Neural cell (in vitro differentiated cells): ENCODE measurements at regions not wholly inside any gene's neighbourhood (a gene's known extent, or its start where the extent isn't known, plus 50 kb on each side); places are given as distances from the start of the nearest gene placed in this dataset.

Source experiments
- EP300 ChIP-seq: fragments of 450-650 bp; conservative IDR thresholded peaks from 2 replicates; pipeline ENCODE4 v1.6.1; 2014; ENCODE audit warnings: antibody characterized with exemption, mild to moderate bottlenecking, moderate library complexity; ENCODE audit not compliant: poor library complexity, severe bottlenecking
- EZH2 ChIP-seq: fragments of 200-600, 300-800 bp; shearing (Covaris generic), sonication (generic); IDR thresholded peaks from 2 replicates; pipeline ENCODE4 v1.6.1; 2014; ENCODE audit warnings: antibody characterized with exemption, low read length, borderline replicate concordance, mild to moderate bottlenecking; ENCODE audit not compliant: insufficient read depth, poor library complexity, severe bottlenecking
- POLR2AphosphoS5 ChIP-seq: IDR thresholded peaks from 2 replicates; pipeline ENCODE4 v1.6.1; 2012
- RAD21 ChIP-seq: fragments of 450-650 bp; conservative IDR thresholded peaks from 2 replicates; pipeline ENCODE4 v1.6.1; 2014; ENCODE audit warnings: antibody characterized with exemption, mild to moderate bottlenecking, moderate library complexity
- SMC3 ChIP-seq: fragments of 450-650 bp; conservative IDR thresholded peaks from 2 replicates; pipeline ENCODE4 v1.6.1; 2014; ENCODE audit warnings: antibody characterized with exemption, mild to moderate bottlenecking, moderate library complexity; ENCODE audit not compliant: poor library complexity
- TAF1 ChIP-seq: IDR thresholded peaks from 2 replicates; pipeline ENCODE4 v1.6.1; 2012; ENCODE audit warnings: low read depth
- TF ChIP-seq, protein P1 (sequence below): fragments of 450-650 bp; IDR thresholded peaks from 2 replicates; pipeline ENCODE4 v1.5.1; 2014; ENCODE audit warnings: antibody characterized with exemption, mild to moderate bottlenecking, moderate library complexity; ENCODE audit not compliant: poor library complexity, severe bottlenecking
- TF ChIP-seq, protein P2 (sequence below): IDR thresholded peaks from 2 replicates; pipeline ENCODE4 v1.6.1; 2012; ENCODE audit warnings: borderline replicate concordance

GRCh38 chr10:124341768-124342135, 77.0 kb downstream of the OAT start:
- TF ChIP-seq, protein P1, sequence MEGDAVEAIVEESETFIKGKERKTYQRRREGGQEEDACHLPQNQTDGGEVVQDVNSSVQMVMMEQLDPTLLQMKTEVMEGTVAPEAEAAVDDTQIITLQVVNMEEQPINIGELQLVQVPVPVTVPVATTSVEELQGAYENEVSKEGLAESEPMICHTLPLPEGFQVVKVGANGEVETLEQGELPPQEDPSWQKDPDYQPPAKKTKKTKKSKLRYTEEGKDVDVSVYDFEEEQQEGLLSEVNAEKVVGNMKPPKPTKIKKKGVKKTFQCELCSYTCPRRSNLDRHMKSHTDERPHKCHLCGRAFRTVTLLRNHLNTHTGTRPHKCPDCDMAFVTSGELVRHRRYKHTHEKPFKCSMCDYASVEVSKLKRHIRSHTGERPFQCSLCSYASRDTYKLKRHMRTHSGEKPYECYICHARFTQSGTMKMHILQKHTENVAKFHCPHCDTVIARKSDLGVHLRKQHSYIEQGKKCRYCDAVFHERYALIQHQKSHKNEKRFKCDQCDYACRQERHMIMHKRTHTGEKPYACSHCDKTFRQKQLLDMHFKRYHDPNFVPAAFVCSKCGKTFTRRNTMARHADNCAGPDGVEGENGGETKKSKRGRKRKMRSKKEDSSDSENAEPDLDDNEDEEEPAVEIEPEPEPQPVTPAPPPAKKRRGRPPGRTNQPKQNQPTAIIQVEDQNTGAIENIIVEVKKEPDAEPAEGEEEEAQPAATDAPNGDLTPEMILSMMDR = no peak
- TF ChIP-seq EZH2 = no peak
- TF ChIP-seq TAF1 = no peak
- TF ChIP-seq POLR2AphosphoS5 = peak; percentile 99
- TF ChIP-seq SMC3 = no peak
- peak; percentile 99 for TF ChIP-seq EP300
- TF ChIP-seq RAD21 = no peak
- TF ChIP-seq, protein P2, sequence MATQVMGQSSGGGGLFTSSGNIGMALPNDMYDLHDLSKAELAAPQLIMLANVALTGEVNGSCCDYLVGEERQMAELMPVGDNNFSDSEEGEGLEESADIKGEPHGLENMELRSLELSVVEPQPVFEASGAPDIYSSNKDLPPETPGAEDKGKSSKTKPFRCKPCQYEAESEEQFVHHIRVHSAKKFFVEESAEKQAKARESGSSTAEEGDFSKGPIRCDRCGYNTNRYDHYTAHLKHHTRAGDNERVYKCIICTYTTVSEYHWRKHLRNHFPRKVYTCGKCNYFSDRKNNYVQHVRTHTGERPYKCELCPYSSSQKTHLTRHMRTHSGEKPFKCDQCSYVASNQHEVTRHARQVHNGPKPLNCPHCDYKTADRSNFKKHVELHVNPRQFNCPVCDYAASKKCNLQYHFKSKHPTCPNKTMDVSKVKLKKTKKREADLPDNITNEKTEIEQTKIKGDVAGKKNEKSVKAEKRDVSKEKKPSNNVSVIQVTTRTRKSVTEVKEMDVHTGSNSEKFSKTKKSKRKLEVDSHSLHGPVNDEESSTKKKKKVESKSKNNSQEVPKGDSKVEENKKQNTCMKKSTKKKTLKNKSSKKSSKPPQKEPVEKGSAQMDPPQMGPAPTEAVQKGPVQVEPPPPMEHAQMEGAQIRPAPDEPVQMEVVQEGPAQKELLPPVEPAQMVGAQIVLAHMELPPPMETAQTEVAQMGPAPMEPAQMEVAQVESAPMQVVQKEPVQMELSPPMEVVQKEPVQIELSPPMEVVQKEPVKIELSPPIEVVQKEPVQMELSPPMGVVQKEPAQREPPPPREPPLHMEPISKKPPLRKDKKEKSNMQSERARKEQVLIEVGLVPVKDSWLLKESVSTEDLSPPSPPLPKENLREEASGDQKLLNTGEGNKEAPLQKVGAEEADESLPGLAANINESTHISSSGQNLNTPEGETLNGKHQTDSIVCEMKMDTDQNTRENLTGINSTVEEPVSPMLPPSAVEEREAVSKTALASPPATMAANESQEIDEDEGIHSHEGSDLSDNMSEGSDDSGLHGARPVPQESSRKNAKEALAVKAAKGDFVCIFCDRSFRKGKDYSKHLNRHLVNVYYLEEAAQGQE = no peak
